Memory B cell (primary cell): ENCODE measurements at regions not wholly inside any gene's neighbourhood (a gene's known extent, or its start where the extent isn't known, plus 50 kb on each side); places are given as distances from the start of the nearest gene placed in this dataset.
A peak's percentile ranks its signal among the peaks of the same experiment; 100 is the strongest.
"Not testable (repeated sequence)": the region's sequence is repeated elsewhere in the genome, so short reads cannot be mapped to it uniquely, and the experiment has no call there.

ENCODE experiments used
- ATAC-seq: fragments of 150-1000 bp; cut with Tn5 transposase; 2 replicates; pipeline ENCODE4 v1.10.0; 2021; ENCODE audit warnings: low read depth, mild to moderate bottlenecking, moderate library complexity
- DNase-seq, 2 donors: peaks; one replicate each; pipeline ENCODE4 v3.0.0; 2022; ENCODE audit warnings: low spot score in 2 of 2
- H3K27ac Mint-ChIP-seq: one replicate; pipeline ENCODE4 v1.8.0; 2022; ENCODE audit warnings: mild to moderate bottlenecking, moderate library complexity, mixed read lengths
- H3K27me3 Mint-ChIP-seq: one replicate; pipeline ENCODE4 v1.8.0; 2022; ENCODE audit warnings: mixed read lengths
- H3K36me3 Mint-ChIP-seq: one replicate; pipeline ENCODE4 v1.8.0; 2022; ENCODE audit warnings: mild to moderate bottlenecking, mixed read lengths
- H3K4me1 Mint-ChIP-seq: one replicate; pipeline ENCODE4 v1.8.0; 2022; ENCODE audit warnings: mixed read lengths
- H3K4me3 Mint-ChIP-seq: one replicate; pipeline ENCODE4 v1.8.0; 2022; ENCODE audit warnings: mild to moderate bottlenecking, moderate library complexity, mixed read lengths
- H3K9me3 Mint-ChIP-seq: one replicate; pipeline ENCODE4 v1.8.0; 2022; ENCODE audit warnings: mixed read lengths

DNA sequence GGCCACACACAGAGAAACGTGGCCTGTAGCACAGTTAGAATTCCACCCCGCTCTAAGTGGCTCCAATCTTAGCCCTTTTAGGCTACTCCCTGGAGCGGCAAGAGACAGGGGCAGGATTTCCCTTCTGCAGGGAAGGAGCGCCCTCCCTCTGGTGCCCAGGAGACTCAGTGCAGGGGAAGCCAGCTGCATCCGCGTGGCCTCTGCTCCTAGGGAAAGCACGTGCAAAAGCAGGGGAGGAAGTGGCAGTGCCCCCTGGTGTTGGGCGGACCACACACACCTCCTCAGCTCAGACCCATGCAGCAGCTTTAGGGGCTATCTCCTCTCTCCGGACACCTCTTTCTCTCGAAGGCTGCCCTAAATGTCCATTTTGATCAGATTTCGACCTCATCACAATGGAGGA is 50.0 kb downstream of the SPRING1 start:
- DNase-seq: peak in 1 of 2 donors; percentile 27
- Mint-ChIP-seq H3K4me1 (peaks cover 4% of the 10 kb centered on the region), H3K4me3 (no peak overlapping the region), H3K9me3 (peaks cover 2% of the 10 kb centered on the region), H3K36me3 (no peaks in the 10 kb centered on the region), H3K27ac (no peak overlapping the region), H3K27me3 (peaks cover 7% of the 10 kb centered on the region)
- peak; percentile 78 for ATAC-seq

DNA sequence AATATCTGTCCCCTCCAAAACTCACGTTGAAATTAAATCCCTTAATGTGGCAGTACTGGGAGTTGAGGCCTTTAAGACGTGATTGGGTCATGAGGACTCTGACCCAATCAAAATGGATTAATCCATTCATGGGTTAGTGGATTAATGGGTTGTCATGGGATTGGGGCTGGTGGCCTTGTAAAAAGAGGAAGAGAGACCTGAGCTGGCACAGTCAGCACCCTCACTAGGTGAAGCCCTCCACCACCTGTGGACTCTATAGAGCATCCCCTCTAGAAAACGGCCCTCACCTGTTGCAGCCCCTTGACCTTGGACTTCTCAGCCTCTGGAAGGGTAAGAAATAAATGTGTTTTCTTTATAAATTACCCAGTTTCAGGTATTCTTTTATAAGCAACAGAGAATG is 53.0 kb downstream of the SPRING1 start:
- ATAC-seq (no peak), DNase-seq (no peak)
- Mint-ChIP-seq H3K27ac (no peak overlapping the region), H3K9me3 (peaks cover 2% of the 10 kb centered on the region), H3K36me3 (no peaks in the 10 kb centered on the region), H3K4me1 (no peaks in the 10 kb centered on the region), H3K4me3 (no peak overlapping the region), H3K27me3 (peaks cover 1% of the 10 kb centered on the region)

DNA sequence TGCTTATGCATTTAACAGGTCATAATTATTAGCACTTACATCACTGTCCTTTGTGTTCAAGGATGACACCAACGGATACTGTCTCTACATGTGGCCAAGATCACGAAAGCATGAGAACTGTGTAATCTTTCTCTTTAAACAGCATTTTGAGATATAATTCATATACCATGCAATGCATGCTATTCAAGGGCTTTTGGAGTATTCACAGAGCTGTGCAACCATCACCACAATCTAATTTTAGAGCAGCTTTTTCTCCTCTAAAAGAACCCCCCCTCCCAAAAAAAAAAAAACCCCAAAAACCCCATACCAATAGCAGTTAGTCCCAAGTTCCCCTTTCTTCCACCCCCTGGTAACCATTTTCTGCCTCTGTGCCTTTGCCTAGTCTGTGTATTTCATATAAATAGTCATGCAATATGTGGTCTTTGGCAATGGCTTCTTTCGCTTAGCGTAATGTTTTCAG is 60.6 kb downstream of the SPRING1 start:
- Mint-ChIP-seq H3K27me3 (peaks cover 7% of the 10 kb centered on the region), H3K27ac (no peak overlapping the region), H3K9me3 (no peaks in the 10 kb centered on the region), H3K4me1 (peaks cover 26% of the 10 kb centered on the region), H3K4me3 (no peak overlapping the region), H3K36me3 (no peaks in the 10 kb centered on the region)
- DNase-seq (no peak), ATAC-seq (peak; percentile 74)

DNA sequence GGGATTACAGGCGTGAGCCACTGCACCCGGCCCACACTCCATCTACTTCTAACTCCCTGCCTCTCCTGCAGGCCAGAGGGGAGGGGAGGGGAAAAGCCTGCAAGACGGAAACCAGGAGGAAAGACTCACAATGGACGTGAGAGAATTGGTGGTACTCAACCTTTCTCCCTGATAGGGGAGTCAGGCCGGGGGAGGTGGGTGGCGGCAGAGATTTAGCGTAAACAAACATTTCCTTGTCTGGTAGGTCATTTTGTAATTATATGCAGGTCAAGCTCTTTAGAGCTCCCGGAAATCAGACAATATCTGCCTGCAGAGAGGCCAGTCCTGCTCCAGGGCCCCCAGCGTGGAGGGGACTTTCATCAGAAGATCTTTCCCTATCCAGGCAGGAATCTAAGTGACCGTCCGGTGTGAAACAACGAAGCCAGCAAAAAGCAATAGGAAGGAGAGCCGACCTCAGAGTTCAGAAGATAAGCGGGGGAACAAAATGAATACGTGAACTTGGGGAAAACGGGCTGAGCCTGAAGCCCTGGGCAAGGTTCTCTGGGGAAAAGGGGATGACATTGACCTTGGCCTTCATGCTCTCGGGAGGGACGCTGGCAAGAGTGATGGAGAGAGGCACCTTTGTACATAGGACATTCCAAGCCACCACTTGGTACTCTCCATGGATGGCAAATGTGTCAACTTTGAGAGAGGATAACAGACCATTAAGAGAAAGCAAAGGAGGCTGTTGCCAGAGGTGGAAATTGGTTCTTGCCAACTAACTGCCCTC is 62.3 kb downstream of the SPRING1 start:
- Mint-ChIP-seq H3K27me3 (peaks cover 8% of the 10 kb centered on the region), H3K4me1 (peaks cover 29% of the 10 kb centered on the region), H3K4me3 (no peak overlapping the region), H3K36me3 (peaks cover 3% of the 10 kb centered on the region), H3K9me3 (peaks cover 4% of the 10 kb centered on the region), H3K27ac (no peak overlapping the region)
- DNase-seq (no peak), ATAC-seq (no peak)

DNA sequence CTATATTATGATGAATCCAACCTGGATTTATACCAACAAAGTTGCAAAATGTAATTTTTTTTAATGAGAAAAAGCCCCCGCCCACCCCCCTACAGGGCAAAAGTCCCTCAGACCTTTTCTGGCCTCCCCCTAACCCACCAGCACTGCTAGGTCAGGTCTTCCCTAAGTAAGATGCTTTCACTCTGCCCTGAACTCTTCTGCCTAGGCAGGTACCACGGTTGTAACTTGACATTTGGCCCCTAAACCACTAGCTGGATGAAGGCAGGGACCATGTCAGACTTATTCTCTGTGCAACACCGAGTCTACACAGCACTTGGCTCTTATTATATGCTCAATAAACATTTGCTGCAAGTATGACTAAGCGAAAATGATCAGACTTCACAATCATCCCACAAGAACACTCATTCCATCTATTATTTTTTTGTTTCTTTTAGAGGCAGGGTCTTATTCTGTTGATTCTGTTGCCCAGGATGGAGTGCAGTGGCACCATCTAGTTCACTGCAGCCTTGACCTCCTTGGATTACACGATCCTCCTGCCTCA is 63.2 kb downstream of the SPRING1 start:
- Mint-ChIP-seq H3K4me1 (peaks cover 29% of the 10 kb centered on the region), H3K36me3 (peaks cover 3% of the 10 kb centered on the region), H3K9me3 (peaks cover 4% of the 10 kb centered on the region), H3K27ac (no peak overlapping the region), H3K27me3 (peaks cover 8% of the 10 kb centered on the region), H3K4me3 (no peak overlapping the region)
- no peak for ATAC-seq
- no peak for DNase-seq

DNA sequence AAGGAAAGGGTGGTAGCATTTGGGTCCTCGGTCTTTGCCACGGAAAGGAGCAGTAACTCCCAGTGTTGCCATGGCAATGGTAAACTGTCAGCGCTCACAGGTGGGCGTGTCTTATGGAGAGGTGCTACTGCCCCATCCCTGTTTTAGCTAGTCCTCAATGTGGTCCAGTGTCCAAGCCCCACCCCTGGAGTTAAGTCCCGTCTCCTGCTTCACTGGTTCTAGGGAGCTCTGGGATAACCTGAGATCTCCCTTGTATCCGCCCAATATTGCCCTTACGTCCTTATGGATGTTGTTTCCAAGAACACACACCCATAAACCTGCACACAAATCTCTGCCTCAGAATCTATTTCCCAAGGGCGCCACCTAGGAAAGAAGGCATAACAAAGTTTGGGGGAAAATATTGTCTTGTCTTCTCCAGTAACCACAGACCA is 64.2 kb downstream of the SPRING1 start:
- peaks cover 8% of the 10 kb centered on the region for H3K27me3 Mint-ChIP-seq
- H3K4me1 Mint-ChIP-seq: peaks cover 29% of the 10 kb centered on the region
- peaks cover 4% of the 10 kb centered on the region for H3K9me3 Mint-ChIP-seq
- H3K27ac Mint-ChIP-seq: no peak overlapping the region
- H3K4me3 Mint-ChIP-seq: no peak overlapping the region
- H3K36me3 Mint-ChIP-seq: peaks cover 3% of the 10 kb centered on the region
- ATAC-seq (no peak), DNase-seq (no peak)

DNA sequence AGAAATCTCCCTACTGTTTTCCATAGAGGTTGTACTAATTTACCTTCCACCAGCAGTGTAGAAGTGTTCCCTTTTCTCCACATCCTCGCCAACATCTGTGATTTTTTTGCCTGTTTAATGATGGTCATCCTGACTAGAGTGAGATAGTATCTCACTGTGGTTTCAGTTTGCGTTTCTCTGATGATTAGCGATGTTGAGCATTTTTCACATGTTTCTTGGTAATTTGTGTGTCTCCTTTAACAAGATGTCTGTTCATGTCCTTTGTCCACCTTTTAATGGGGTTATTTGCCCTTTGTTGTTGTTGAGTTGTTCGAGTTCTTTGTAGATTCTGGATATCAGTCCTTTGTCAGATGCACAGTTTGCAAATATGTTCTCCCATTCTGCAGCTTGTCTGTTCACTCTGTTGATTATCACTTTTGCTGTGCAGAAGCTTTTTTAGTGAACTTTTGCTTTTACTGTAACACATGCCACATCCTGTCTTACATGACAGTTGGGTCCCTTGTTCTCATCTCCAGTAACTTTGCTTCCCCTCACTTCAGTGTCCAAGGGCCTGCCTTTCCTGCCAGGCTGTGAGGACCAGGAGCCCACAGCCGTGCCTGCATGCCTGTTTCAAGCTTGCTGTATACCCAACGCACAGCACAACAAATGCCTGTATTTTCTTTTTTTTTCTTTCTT is 64.9 kb downstream of the SPRING1 start:
- peaks cover 6% of the 10 kb centered on the region for H3K27me3 Mint-ChIP-seq
- H3K36me3 Mint-ChIP-seq: peaks cover 3% of the 10 kb centered on the region
- peaks cover 29% of the 10 kb centered on the region for H3K4me1 Mint-ChIP-seq
- peaks cover 4% of the 10 kb centered on the region for H3K9me3 Mint-ChIP-seq
- ATAC-seq (no peak), DNase-seq (no peak)
- H3K27ac Mint-ChIP-seq: no peak overlapping the region
- H3K4me3 Mint-ChIP-seq: peak overlapping the region; percentile 67

DNA sequence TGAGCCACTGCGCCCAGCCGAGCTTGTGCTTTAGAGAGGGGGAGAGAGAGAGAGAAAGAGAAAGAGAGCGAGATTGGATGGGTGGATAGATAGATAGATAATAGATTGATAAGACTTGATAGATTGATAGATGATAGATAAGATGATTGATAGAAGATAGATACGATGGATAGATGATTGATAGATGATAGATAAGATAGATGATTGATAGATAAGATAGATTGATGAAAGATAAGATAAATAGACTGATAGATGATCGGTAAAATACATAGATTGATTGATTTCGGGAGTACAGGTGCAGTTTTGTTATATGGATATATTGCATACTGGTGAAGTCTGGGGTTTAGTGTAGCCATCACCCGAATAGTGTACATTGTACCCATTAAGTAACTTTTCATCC is 65.9 kb downstream of the SPRING1 start:
- Mint-ChIP-seq H3K27me3 (peaks cover 6% of the 10 kb centered on the region), H3K4me1 (peaks cover 21% of the 10 kb centered on the region), H3K27ac (no peak overlapping the region), H3K4me3 (no peak overlapping the region), H3K36me3 (peaks cover 3% of the 10 kb centered on the region), H3K9me3 (peaks cover 4% of the 10 kb centered on the region)
- no peak for ATAC-seq
- no peak for DNase-seq

DNA sequence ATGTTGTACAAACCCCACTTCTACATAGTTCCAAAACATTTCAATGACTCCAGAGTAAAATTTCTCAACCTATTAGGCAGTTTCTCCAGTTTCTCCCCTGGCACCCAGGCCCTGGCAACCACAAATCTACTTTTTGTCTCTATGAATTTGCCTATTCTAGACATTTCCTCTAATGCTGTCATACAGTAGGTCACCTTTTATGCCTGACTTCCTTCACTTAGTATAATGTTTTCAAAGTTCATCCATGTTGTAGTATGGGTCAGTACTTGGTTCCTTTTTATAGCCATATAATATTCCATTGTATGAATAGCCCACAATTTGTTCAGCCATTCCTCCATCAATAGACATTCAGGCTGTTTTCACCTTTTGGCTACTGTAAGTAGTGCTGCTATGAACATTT is 67.0 kb downstream of the SPRING1 start:
- no peak overlapping the region for H3K4me3 Mint-ChIP-seq
- peaks cover 3% of the 10 kb centered on the region for H3K36me3 Mint-ChIP-seq
- peaks cover 6% of the 10 kb centered on the region for H3K27me3 Mint-ChIP-seq
- H3K27ac Mint-ChIP-seq: no peak overlapping the region
- ATAC-seq (peak; percentile 47), DNase-seq (no peak)
- H3K4me1 Mint-ChIP-seq: peaks cover 16% of the 10 kb centered on the region
- peaks cover 4% of the 10 kb centered on the region for H3K9me3 Mint-ChIP-seq

DNA sequence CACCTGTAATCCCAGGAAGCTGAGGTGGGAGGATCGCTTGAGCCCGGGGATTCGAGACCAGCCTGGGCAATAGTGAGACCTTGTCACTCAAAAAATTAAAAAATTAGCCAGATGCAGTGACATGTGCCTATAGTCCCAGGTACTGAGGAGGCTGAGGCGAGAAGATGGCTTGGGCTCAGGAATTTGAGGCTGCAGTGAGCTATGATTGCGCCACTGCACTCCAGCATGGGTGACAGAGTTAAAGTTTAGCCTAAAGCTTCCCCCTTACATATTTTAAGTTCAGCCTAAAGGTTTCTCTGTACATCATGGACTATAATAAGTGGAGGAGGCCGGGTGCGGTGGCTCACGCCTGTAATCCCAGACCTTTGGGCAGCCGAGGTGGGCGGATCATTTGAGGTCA is 70.1 kb downstream of the SPRING1 start:
- no peak overlapping the region for H3K4me3 Mint-ChIP-seq
- no peak for ATAC-seq

DNA sequence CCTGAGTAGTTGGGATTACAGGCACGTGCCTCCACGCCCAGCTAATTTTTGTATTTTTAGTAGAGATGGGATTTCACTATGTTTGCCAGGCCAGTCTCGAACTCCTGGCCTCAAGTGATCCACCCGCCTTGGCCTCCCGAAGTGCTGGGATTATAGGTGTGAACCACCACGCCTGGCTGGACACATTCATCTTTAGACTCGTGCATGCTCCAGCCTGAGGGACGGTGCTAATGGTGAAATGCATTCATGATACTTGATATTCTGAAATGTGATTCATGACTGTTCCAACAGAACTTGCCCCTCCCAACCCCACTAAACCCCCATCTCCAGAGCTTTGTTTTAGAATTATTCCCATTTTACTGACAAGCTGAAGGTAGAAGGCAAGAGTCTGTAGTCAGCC is 71.0 kb downstream of the SPRING1 start:
- not testable (repeated sequence) for H3K36me3 Mint-ChIP-seq, H3K9me3 Mint-ChIP-seq, ATAC-seq, H3K4me1 Mint-ChIP-seq, H3K27me3 Mint-ChIP-seq, H3K27ac Mint-ChIP-seq, H3K4me3 Mint-ChIP-seq, DNase-seq

More for the DNA sequence above, 70.1 kb downstream of the SPRING1 start:
- peaks cover 3% of the 10 kb centered on the region for H3K36me3 Mint-ChIP-seq
- H3K9me3 Mint-ChIP-seq: peaks cover 4% of the 10 kb centered on the region
- peaks cover 7% of the 10 kb centered on the region for H3K4me1 Mint-ChIP-seq
- H3K27ac Mint-ChIP-seq: no peak overlapping the region
- peaks cover 9% of the 10 kb centered on the region for H3K27me3 Mint-ChIP-seq
- no peak for DNase-seq

DNA sequence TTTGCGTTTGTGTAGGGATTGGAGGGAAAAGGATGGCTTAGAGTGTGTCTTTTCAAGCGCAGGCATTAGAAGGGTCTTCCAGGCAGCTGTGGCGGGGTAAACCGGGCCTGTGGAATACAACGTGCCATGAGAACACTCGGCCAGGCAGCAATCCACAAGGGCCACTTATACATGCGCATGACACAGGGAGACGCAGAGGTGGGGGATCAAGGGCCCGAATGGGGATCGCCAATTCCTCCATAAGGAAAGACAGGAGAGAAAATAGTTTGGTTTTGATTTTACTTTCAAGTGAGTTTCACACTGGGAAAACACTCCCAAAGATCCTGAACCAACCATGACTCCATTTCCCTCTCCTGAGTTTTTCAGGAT is 71.6 kb downstream of the SPRING1 start:
- peaks cover 1% of the 10 kb centered on the region for H3K9me3 Mint-ChIP-seq
- H3K4me3 Mint-ChIP-seq: no peak overlapping the region
- ATAC-seq: no peak
- H3K36me3 Mint-ChIP-seq: peaks cover under 1% of the 10 kb centered on the region
- DNase-seq: no peak
- H3K4me1 Mint-ChIP-seq: peaks cover under 1% of the 10 kb centered on the region
- H3K27me3 Mint-ChIP-seq: peaks cover 6% of the 10 kb centered on the region
- no peak overlapping the region for H3K27ac Mint-ChIP-seq

DNA sequence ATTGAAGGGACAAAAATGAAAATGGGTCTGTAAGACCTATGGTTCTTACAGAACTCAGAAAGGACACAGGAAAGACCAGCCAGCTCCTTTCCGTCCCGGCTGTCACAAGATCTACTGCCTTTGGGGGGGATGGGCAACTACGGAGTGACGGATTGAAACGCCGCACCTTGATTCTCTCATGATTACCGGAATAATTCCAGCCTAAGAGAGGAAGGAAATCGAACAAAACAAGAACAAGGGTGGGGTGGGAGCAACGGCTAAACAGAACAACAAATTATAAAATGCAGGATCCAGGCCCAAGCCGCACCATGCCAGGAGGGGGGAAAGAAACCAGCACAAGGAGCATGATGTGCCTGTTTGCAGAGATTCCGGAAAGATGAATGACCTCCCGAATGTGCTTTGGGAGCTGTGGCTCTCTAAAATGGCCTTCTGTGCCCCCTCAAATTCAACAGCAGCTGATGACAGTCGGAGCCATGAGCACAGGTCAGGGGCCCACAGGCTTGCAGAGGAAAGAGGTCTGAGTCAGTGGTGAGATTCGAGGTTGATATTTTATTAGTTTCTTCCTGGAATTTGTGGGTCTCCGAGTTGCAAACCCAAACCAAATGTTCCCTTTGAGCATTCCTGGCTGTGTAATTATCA is 72.1 kb downstream of the SPRING1 start:
- H3K27me3 Mint-ChIP-seq: peaks cover 6% of the 10 kb centered on the region
- H3K27ac Mint-ChIP-seq: no peak overlapping the region
- no peaks in the 10 kb centered on the region for H3K9me3 Mint-ChIP-seq
- DNase-seq: no peak
- H3K4me1 Mint-ChIP-seq: no peaks in the 10 kb centered on the region
- H3K4me3 Mint-ChIP-seq: no peak overlapping the region
- ATAC-seq: no peak
- H3K36me3 Mint-ChIP-seq: no peaks in the 10 kb centered on the region

DNA sequence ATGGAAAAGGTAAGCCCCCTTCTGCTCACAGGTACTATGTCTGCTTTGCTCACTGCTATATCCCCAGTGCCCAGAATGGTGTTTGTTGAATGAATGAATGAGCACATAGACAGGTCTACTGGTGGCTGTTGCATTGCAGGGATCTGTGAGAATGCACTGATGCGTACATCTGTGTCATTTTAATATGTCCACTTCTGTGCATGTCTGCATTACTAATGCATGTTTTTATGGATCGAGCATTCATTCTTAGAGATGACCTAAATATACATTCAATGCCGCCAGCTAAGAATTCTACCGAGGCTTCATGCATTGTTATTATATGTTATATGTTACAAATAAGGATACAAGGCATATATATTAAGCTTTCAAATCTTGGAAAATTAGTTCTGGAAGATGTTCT is 73.8 kb downstream of the SPRING1 start:
- H3K27me3 Mint-ChIP-seq: peaks cover 6% of the 10 kb centered on the region
- peaks cover 5% of the 10 kb centered on the region for H3K4me1 Mint-ChIP-seq
- no peak overlapping the region for H3K27ac Mint-ChIP-seq
- H3K36me3 Mint-ChIP-seq: no peaks in the 10 kb centered on the region
- ATAC-seq (no peak), DNase-seq (no peak)
- no peak overlapping the region for H3K4me3 Mint-ChIP-seq
- no peaks in the 10 kb centered on the region for H3K9me3 Mint-ChIP-seq
